BJ (cell line): ENCODE measurements at regions not wholly inside any gene's neighbourhood (a gene's known extent, or its start where the extent isn't known, plus 50 kb on each side); places are given as distances from the start of the nearest gene placed in this dataset.

Experiments used
- CTCF ChIA-PET: fragments of 350-600 bp; formaldehyde crosslinking; extraction: SDS; loops from one replicate; lab custom pipeline; 2021; ENCODE audit warnings: antibody characterized with exemption, inconsistent platforms; lab: Yijun Ruan, JAX
- POLR2A ChIA-PET: fragments of 300-600 bp; sonication (Branson Sonifier 250); formaldehyde crosslinking; extraction: SDS; loops from one replicate; lab custom pipeline; 2021; ENCODE audit warnings: antibody characterized with exemption; lab: Charles Lee
- DNase-seq: peaks from one replicate; pipeline ENCODE4 v3.0.0-alpha.2; 2011; ENCODE audit warnings: low read depth
- H3K27me3 ChIP-seq: 2 replicates; pipeline ENCODE4 v1.6.0; 2011; ENCODE audit warnings: low read length; ENCODE audit not compliant: control insufficient read depth, insufficient read depth
- H3K36me3 ChIP-seq: 2 replicates; pipeline ENCODE4 v1.5.1; 2011; ENCODE audit warnings: low read length; ENCODE audit not compliant: control insufficient read depth, insufficient read depth
- H3K4me3 ChIP-seq: 2 replicates; pipeline ENCODE4 v1.5.1; 2011; ENCODE audit warnings: low read depth, mild to moderate bottlenecking, control low read depth, low read length
- TF ChIP-seq, protein P1 (sequence below): IDR thresholded peaks from 2 replicates; pipeline ENCODE4 v1.5.1; 2011; ENCODE audit warnings: low read depth, mild to moderate bottlenecking, control low read depth, inconsistent platforms, low read length, moderate library complexity; ENCODE audit not compliant: insufficient read depth

DNA sequence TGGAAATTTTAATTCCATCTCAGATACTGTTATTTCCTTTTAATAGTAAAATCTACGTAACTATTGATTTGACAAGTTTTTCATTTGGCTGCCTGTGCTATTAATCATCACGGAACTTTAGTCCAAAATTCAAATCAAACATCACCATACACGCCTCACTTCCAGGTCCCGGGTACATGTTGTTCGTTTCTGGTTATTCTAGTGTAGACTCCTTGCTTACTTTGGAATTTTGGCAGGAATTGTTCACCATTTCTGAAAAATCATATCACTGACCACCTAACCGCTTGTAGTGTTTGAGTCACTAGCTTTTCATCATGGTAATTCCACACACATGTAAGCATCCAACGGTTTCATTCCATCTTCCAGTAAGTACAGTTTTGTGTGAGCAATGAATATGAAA lies 98.0 kb upstream of the NHSL1 start:
- DNase-seq, result no peak
- TF ChIP-seq, protein P1, sequence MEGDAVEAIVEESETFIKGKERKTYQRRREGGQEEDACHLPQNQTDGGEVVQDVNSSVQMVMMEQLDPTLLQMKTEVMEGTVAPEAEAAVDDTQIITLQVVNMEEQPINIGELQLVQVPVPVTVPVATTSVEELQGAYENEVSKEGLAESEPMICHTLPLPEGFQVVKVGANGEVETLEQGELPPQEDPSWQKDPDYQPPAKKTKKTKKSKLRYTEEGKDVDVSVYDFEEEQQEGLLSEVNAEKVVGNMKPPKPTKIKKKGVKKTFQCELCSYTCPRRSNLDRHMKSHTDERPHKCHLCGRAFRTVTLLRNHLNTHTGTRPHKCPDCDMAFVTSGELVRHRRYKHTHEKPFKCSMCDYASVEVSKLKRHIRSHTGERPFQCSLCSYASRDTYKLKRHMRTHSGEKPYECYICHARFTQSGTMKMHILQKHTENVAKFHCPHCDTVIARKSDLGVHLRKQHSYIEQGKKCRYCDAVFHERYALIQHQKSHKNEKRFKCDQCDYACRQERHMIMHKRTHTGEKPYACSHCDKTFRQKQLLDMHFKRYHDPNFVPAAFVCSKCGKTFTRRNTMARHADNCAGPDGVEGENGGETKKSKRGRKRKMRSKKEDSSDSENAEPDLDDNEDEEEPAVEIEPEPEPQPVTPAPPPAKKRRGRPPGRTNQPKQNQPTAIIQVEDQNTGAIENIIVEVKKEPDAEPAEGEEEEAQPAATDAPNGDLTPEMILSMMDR, result no peak
- no peaks in the 10 kb centered on the region for H3K27me3 ChIP-seq
- H3K4me3 ChIP-seq, result no peak overlapping the region
- H3K36me3 ChIP-seq, result no peaks in the 10 kb centered on the region; the same call in 1 of the 2 replicates
- POLR2A ChIA-PET, result no interaction called here
- CTCF ChIA-PET, result no interaction called here

DNA sequence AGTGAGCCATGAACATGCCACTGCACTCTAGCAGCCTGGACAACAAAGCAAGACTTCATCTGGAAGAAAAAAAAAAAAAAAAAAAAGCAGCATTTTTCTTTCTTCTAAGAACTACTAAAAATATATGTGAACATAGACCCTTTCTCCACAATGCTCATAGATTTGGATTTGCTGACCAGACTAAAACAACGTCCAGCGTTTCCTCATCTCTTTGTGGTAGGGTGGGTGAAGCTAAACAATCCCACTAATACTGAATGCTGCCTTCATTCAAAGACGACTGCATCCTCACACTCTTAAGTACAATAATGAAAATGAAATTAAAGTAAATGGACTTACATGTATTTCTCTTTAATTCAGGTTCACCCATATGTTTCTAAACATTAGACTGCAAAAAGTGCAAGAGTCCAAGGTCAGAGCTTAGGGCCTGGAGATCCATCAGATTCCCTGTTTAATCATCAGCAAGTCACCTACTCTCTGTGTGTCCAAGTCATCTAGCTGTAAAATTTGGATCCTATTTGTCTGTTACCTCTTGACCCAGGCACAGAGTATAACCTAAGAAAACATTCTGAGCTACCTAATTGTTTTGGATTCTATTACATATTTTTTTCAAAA lies 99.4 kb upstream of the NHSL1 start:
- H3K36me3 ChIP-seq, result no peaks in the 10 kb centered on the region; the same call in 1 of the 2 replicates
- no peaks in the 10 kb centered on the region for H3K27me3 ChIP-seq
- CTCF ChIA-PET, result interaction anchor here (0.7 to 1.5 kb wide), 3 partner anchors 10 to 151 kb away, joined by 3 to 7 read pairs (median 3); no protein-coding TSS in a partner anchor
- H3K4me3 ChIP-seq, result no peak overlapping the region
- no peak for DNase-seq
- TF ChIP-seq, protein P1, result no peak
- POLR2A ChIA-PET, result no interaction called here

DNA sequence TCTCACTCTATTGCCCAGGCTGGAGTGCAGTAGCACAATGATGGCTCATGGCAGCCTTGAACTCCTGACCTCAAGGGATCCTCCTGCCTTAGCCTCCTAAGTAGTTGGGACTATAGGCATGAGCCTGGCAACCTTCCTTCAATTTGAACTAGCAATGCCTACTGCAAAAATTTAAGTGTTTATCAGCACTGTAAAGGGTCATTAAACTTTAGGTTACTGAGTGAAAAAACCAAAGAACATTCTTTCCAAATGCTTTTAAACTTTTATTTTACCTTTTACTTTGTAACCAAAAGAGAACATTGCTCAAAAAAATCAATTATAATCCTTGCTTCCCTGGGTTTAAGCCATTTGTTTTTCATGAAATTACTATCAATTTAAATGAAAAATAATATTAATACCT lies 101.0 kb upstream of the NHSL1 start:
- TF ChIP-seq, protein P1, result no peak
- no peaks in the 10 kb centered on the region; the same call in 1 of the 2 replicates for H3K36me3 ChIP-seq
- no peak for DNase-seq
- H3K4me3 ChIP-seq, result no peak overlapping the region
- ChIA-PET POLR2A (no interaction called here), CTCF (no interaction called here)
- H3K27me3 ChIP-seq, result no peaks in the 10 kb centered on the region

DNA sequence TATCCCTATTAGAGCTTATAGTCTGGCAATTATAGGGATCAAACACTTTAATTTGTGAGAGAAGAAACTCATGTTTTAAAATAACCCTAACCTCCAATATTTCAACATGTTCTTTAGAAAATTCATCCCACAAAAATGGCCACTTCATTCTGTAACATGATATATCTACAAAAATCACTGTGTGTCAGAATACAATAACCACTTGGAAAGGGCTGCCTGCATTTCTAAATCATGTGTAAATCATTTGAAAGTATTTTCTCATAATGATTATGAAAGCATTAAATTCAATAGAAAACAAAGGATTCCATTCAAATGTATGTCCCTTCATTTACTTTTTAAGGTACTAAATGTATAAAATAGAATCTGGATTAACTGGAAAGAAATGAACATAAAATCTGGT lies 101.4 kb upstream of the NHSL1 start:
- Histone ChIP-seq H3K36me3 (no peaks in the 10 kb centered on the region; the same call in 1 of the 2 replicates), H3K27me3 (no peaks in the 10 kb centered on the region), H3K4me3 (no peak overlapping the region)
- TF ChIP-seq, protein P1, result no peak
- POLR2A ChIA-PET, result no interaction called here
- CTCF ChIA-PET, result interaction anchor here (0.6 kb wide), 1 partner anchor 29 kb away, joined by 3 read pairs; no protein-coding TSS in a partner anchor
- no peak for DNase-seq

DNA sequence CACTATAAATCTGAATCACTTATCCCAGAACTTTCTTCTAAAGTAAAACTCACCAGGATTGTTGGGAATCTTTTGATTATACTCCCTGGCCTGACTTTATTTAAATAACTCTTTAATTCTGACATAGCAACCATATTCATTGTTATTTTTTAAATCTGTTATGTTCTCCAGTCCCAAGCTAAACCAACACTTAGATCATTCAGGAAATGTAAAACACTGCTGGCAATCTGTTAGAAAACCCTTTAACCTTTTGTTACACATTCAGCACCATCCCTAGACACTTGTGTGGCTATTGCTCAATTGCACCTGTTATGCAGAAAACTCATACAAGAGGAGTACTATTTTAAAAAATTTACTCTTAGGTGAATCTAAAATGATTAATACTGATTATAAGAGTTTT lies 101.8 kb upstream of the NHSL1 start:
- no peak overlapping the region for H3K4me3 ChIP-seq
- no peaks in the 10 kb centered on the region for H3K27me3 ChIP-seq
- no peaks in the 10 kb centered on the region; the same call in 1 of the 2 replicates for H3K36me3 ChIP-seq
- CTCF ChIA-PET, result interaction anchor here (0.6 kb wide), 1 partner anchor 29 kb away, joined by 3 read pairs; no protein-coding TSS in a partner anchor
- DNase-seq, result no peak
- POLR2A ChIA-PET, result no interaction called here
- TF ChIP-seq, protein P1, result no peak
